Astrocyte of the cerebellum (primary cell): ENCODE measurements at regions not wholly inside any gene's neighbourhood (a gene's known extent, or its start where the extent isn't known, plus 50 kb on each side); places are given as distances from the start of the nearest gene placed in this dataset.
"Not testable (repeated sequence)": the region's sequence is repeated elsewhere in the genome, so short reads cannot be mapped to it uniquely, and the experiment has no call there.

ENCODE experiments used
- DNase-seq: peaks from one replicate; pipeline ENCODE4 v3.0.0-alpha.2; 2011; ENCODE audit warnings: low read depth
- H3K4me3 ChIP-seq: 2 replicates; pipeline ENCODE4 v1.5.1; 2011; ENCODE audit warnings: mild to moderate bottlenecking, low read depth, low read length, moderate library complexity
- in situ Hi-C: cut with HindIII; loops from 2 replicates; pipeline ENCODE4 v1.10.0; 2017; ENCODE audit warnings: low sequenced_read_pairs
- TF ChIP-seq, protein P1 (sequence below): IDR thresholded peaks from 2 replicates; pipeline ENCODE4 v1.5.1; 2012; ENCODE audit warnings: low read length, low read depth, moderate library complexity, mild to moderate bottlenecking; ENCODE audit errors: missing control alignments

DNA sequence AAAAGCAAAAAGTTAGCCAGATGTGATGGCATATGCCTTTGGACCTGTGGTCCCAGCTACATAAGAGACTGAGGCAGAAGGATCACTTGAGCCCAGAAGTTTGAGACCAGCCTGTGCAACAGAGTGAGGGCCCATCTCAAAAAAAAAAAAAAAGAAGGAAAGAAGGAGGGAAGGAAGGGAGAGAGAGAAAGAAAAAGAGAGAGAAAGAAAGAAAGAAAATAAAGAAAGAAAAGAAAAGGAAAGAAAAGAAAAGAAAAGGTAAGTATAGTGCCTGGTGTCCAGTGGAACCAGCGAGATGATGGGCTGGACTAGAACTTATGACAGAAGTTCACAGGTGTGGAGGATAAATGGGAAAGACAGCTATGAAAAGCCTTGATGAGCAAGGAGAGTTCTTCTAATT lies 100.9 kb downstream of the QRSL1 start:
- in situ Hi-C loops, result loop anchor here (5.0 kb wide), 1 partner anchor 52 kb away; no protein-coding TSS in a partner anchor
- TF ChIP-seq, protein P1, sequence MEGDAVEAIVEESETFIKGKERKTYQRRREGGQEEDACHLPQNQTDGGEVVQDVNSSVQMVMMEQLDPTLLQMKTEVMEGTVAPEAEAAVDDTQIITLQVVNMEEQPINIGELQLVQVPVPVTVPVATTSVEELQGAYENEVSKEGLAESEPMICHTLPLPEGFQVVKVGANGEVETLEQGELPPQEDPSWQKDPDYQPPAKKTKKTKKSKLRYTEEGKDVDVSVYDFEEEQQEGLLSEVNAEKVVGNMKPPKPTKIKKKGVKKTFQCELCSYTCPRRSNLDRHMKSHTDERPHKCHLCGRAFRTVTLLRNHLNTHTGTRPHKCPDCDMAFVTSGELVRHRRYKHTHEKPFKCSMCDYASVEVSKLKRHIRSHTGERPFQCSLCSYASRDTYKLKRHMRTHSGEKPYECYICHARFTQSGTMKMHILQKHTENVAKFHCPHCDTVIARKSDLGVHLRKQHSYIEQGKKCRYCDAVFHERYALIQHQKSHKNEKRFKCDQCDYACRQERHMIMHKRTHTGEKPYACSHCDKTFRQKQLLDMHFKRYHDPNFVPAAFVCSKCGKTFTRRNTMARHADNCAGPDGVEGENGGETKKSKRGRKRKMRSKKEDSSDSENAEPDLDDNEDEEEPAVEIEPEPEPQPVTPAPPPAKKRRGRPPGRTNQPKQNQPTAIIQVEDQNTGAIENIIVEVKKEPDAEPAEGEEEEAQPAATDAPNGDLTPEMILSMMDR, result no peak
- no peak for DNase-seq
- no peak overlapping the region for H3K4me3 ChIP-seq

DNA sequence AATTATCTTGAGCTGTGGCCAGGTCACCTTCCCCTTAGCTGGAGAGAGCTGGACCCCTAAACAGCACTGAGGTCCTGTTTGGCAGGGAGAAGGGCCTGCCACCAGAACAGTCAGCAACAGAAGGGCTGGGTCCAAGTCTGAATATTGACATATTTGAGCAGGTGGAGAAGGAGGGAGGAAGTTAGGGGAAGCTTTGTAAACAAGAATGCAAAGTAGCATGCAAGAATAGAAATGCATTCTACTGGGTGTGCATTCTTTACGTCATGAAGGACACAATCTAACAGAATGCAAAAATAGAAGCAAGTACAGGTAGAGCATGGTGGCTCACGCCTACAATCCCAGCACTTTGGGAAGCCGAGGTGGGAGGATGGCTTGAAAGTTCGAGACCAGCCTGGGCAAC lies 100.5 kb downstream of the QRSL1 start:
- TF ChIP-seq, protein P1, result no peak
- H3K4me3 ChIP-seq, result no peak overlapping the region
- in situ Hi-C loops, result loop anchor here (5.0 kb wide), 1 partner anchor 52 kb away; no protein-coding TSS in a partner anchor
- no peak for DNase-seq

DNA sequence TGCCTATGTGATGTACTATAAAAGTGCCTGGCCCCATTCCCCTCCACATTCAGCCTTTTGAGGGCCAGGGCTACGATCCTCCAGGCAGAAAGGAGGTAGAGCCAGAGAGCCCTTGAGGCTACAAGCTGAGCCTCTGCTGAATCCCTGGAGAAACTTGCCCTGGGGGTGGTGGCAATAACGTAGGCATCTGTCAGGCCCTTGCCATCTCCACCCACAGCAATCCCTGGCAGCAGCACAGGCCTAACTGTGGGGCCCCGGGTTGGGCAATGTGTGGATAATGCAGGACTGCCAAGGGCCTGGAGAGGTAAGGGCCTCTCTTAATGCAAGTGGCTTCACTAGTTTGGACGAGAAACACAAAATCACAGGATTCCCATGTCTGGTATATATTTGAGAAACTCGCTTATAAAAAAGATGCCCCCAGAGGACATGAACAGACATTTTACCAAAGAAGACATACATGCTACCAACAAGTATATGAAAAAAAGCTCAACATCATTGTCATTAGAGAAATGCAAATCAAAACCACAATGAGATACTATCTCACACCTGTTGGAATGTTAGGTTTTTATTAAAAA lies 99.0 kb downstream of the QRSL1 start:
- no peak overlapping the region for H3K4me3 ChIP-seq
- no peak for DNase-seq
- TF ChIP-seq, protein P1, result no peak
- in situ Hi-C loops, result no loop called here

DNA sequence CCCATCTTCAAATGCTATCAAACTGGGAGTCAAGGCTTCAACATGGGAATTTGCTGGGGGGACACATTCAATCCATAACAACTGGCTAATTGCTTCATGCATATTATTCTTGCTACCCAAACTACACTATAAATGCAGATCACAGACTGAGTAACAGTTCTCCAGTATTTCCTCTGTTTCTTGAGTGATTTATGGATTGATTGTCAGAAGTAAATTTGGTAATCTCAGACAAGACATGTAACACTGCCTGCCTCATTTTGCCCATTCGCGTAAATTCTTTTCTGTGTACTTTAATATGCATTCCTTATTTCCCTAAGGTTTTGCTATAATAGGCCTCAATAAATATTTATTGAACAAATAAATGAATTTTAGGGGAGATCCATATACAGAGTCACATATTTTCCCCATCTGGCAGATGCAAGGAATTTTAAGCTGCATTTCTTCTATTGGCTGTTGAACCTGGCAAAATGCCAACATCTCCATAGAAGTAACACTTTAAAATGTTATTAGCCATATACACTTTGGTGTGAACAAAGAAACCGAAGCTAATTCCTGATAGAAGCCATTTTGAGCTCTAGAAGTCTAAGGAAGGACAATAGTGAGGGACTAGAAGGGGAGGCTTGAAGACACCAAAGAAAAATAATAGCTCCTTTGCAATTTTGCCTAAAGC lies 98.2 kb downstream of the QRSL1 start:
- in situ Hi-C loops, result no loop called here
- H3K4me3 ChIP-seq, result no peak overlapping the region
- DNase-seq, result no peak
- TF ChIP-seq, protein P1, result no peak

DNA sequence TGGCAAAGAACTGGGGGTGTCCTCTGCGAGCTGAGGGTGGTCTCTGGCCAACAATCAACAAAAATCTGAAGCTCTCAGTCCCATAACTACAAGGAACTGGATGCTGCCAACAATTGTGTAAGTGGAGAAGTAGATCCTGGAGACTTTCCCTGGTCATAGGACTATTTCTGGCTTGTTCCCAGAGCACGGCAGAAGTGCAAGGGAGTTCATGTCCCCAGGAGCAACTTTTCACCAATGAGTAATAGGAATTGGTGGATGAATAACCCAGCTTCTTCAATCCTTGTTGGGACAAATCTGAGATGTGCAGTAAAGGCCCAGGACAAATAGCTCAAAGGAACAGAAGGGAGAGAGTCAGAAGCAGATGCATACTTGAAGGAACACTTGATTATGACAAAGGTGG lies 95.5 kb downstream of the QRSL1 start:
- no peak for DNase-seq
- in situ Hi-C loops, result no loop called here
- no peak overlapping the region for H3K4me3 ChIP-seq
- TF ChIP-seq, protein P1, result no peak

DNA sequence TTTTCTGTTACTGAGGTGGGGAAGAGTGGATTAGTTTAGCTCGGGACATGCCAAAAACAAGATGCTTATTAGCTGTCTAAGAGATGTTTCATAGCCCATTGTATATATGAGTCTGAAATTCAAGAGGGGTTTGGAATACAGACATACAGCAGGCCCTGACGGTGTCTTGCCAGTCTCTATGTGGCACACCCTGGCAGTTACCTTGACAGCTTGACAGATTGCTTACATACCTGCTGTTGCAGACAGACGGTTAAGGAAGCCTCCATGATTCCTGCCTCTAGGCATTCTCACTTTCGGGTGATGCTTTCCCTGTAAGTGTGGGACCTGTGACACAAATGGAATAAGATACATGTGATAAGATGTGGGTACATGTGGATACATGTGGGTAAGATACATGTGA lies 95.0 kb downstream of the QRSL1 start:
- DNase-seq, result no peak
- TF ChIP-seq, protein P1, result no peak
- in situ Hi-C loops, result no loop called here
- no peak overlapping the region for H3K4me3 ChIP-seq

DNA sequence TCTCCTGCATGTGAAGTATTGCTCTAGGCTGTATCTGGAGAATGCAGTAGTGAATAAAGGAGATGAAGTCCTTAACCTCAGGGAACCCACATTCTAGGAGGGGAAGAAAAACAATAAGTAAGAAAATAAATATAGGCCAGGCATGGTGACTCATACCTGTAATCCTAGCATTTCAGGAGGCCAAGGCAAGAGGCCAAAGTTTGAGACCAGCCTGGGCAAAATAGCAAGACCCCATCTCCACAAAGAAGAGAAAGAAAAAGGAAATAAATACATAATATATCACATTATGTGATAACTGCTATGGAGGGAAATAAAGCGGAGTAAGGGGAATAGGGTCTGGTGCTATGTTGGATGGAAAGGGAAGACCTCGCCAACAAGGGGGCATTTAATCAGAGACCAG lies 94.0 kb downstream of the QRSL1 start:
- DNase-seq, in situ Hi-C loops, H3K4me3 ChIP-seq: not testable (repeated sequence)

DNA sequence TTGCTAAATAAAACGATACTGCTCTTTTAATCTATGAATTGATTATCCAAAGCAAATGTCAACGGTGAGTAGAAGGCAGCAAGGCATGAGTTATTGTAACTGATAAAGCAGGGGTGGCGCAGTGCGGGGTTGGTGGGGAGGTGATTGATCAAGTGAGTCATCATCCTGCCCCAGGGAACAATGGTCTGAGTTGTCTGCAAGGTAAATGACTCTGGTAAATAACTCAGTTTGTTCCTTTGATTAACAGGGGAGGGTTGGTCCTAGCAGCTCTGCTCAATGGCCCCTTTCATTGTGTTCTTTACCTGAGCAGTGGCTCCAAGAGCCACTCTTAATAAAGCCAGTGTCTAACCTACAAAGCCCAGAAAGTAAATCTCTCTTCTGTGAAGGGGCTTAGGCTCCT lies 91.8 kb downstream of the QRSL1 start:
- in situ Hi-C loops, DNase-seq, H3K4me3 ChIP-seq: not testable (repeated sequence)
